H9 (cell line): ENCODE measurements at regions not wholly inside any gene's neighbourhood (a gene's known extent, or its start where the extent isn't known, plus 50 kb on each side); places are given as distances from the start of the nearest gene placed in this dataset.

ENCODE experiments used
- DNase-seq: peaks from one replicate; pipeline ENCODE4 v3.0.0-alpha.2; 2017
- H2AFZ ChIP-seq: one replicate; pipeline ENCODE4 v1.6.1; 2013; ENCODE audit warnings: mild to moderate bottlenecking, low read length, control low read depth, moderate library complexity
- H2AK5ac ChIP-seq: 2 replicates; pipeline ENCODE4 v1.6.1; 2013; ENCODE audit warnings: low read length, control low read depth, mixed read lengths; ENCODE audit not compliant: insufficient read length
- H2BK120ac ChIP-seq: one replicate; pipeline ENCODE4 v1.6.1; 2013; ENCODE audit warnings: low read depth, mild to moderate bottlenecking, low read length, control low read depth, inconsistent platforms; ENCODE audit not compliant: poor library complexity, severe bottlenecking
- H2BK12ac ChIP-seq: 2 replicates; pipeline ENCODE4 v1.6.1; 2013; ENCODE audit warnings: low read length, control low read depth, mixed read lengths, low read depth; ENCODE audit not compliant: insufficient read length
- H2BK15ac ChIP-seq: 2 replicates; pipeline ENCODE4 v1.6.1; 2013; ENCODE audit warnings: low read depth, low read length, control low read depth
- H2BK20ac ChIP-seq: one replicate; pipeline ENCODE4 v1.6.1; 2013; ENCODE audit warnings: low read depth, mild to moderate bottlenecking, low read length, control low read depth, inconsistent platforms; ENCODE audit not compliant: poor library complexity, severe bottlenecking
- H2BK5ac ChIP-seq: 2 replicates; pipeline ENCODE4 v1.6.1; 2013; ENCODE audit warnings: low read length, control low read depth, mixed read lengths; ENCODE audit not compliant: insufficient read length
- H3K14ac ChIP-seq: 2 replicates; pipeline ENCODE4 v1.6.1; 2013; ENCODE audit warnings: low read length, control low read depth; ENCODE audit not compliant: insufficient read depth
- H3K18ac ChIP-seq: 2 replicates; pipeline ENCODE4 v1.6.1; 2013; ENCODE audit warnings: low read depth, mild to moderate bottlenecking, mixed read lengths, low read length, control low read depth; ENCODE audit not compliant: insufficient read length
- H3K23ac ChIP-seq: 2 replicates; pipeline ENCODE4 v1.6.1; 2013; ENCODE audit warnings: low read length, control low read depth, mixed read lengths, low read depth; ENCODE audit not compliant: insufficient read length
- H3K23me2 ChIP-seq: 2 replicates; pipeline ENCODE4 v1.6.1; 2013; ENCODE audit warnings: low read depth, mild to moderate bottlenecking, mixed read lengths, low read length, control low read depth; ENCODE audit not compliant: insufficient read length, poor library complexity, severe bottlenecking
- H3K27ac ChIP-seq: 2 replicates; pipeline ENCODE4 v1.5.1; 2013; ENCODE audit warnings: low read length, control low read depth, mixed read lengths, low read depth; ENCODE audit not compliant: insufficient read length
- H3K27me3 ChIP-seq: 2 replicates; pipeline ENCODE4 v1.6.1; 2013; ENCODE audit warnings: low read length, control low read depth, inconsistent platforms; ENCODE audit not compliant: insufficient read depth
- H3K4ac ChIP-seq: 2 replicates; pipeline ENCODE4 v1.6.1; 2013; ENCODE audit warnings: low read depth, mild to moderate bottlenecking, control low read depth, inconsistent platforms, low read length, moderate library complexity
- H3K4me1 ChIP-seq: 2 replicates; pipeline ENCODE4 v1.6.1; 2013; ENCODE audit warnings: low read length, control low read depth, inconsistent platforms; ENCODE audit not compliant: insufficient read depth
- H3K4me2 ChIP-seq: 2 replicates; pipeline ENCODE4 v1.6.1; 2013; ENCODE audit warnings: low read length, control low read depth, mixed read lengths; ENCODE audit not compliant: insufficient read length, insufficient read depth
- H3K56ac ChIP-seq: 2 replicates; pipeline ENCODE4 v1.6.1; 2013; ENCODE audit warnings: low read depth, mild to moderate bottlenecking, mixed read lengths, low read length, control low read depth; ENCODE audit not compliant: insufficient read length
- H3K79me1 ChIP-seq: 2 replicates; pipeline ENCODE4 v1.6.1; 2013; ENCODE audit warnings: low read depth, mild to moderate bottlenecking, moderate library complexity, low read length, control low read depth, inconsistent platforms; ENCODE audit not compliant: insufficient read depth, poor library complexity, severe bottlenecking
- H3K79me2 ChIP-seq: 2 replicates; pipeline ENCODE4 v1.6.1; 2013; ENCODE audit warnings: low read length, control low read depth, inconsistent platforms; ENCODE audit not compliant: insufficient read depth
- H3K9ac ChIP-seq: 2 replicates; pipeline ENCODE4 v1.6.1; 2013; ENCODE audit warnings: low read length, control low read depth, mixed read lengths; ENCODE audit not compliant: insufficient read length; ENCODE audit errors: extremely low read depth
- H3K9me3 ChIP-seq: one replicate; pipeline ENCODE4 v1.6.1; 2013; ENCODE audit warnings: low read depth, low read length, inconsistent platforms; ENCODE audit not compliant: control insufficient read depth
- H3T11ph ChIP-seq: one replicate; pipeline ENCODE4 v1.6.1; 2013; ENCODE audit warnings: mild to moderate bottlenecking, low read length, control low read depth, inconsistent platforms
- H4K20me1 ChIP-seq: one replicate; pipeline ENCODE4 v1.6.1; 2013; ENCODE audit not compliant: control insufficient read depth, insufficient read length, insufficient read depth
- H4K5ac ChIP-seq: 2 replicates; pipeline ENCODE4 v1.6.1; 2013; ENCODE audit warnings: low read depth, mild to moderate bottlenecking, mixed read lengths, low read length, control low read depth; ENCODE audit not compliant: insufficient read length
- H4K8ac ChIP-seq: replicated peaks from 2 replicates; pipeline ENCODE4 v1.6.1; 2013; ENCODE audit warnings: low read length, control low read depth, mixed read lengths, low read depth; ENCODE audit not compliant: insufficient read length
- H4K91ac ChIP-seq: 2 replicates; pipeline ENCODE4 v1.6.1; 2013; ENCODE audit warnings: low read depth, mild to moderate bottlenecking, moderate library complexity, mixed read lengths, low read length, control low read depth; ENCODE audit not compliant: insufficient read length
- H3K27ac Mint-ChIP-seq, 3 experiments: 2 replicates in 2 of 3; 3 replicates in 1 of 3; pipeline ENCODE4 v1.8.0; 2020 to 2021; ENCODE audit warnings: mixed read lengths in 3 of 3, mild to moderate bottlenecking in 1 of 3, moderate library complexity in 1 of 3
- H3K27me3 Mint-ChIP-seq: 2 replicates; pipeline ENCODE4 v1.8.0; 2021; ENCODE audit warnings: low read depth, mild to moderate bottlenecking, moderate library complexity, mixed read lengths
- H3K36me3 Mint-ChIP-seq, 3 experiments: 2 replicates in 2 of 3; 3 replicates in 1 of 3; pipeline ENCODE4 v1.8.0; 2020 to 2021; ENCODE audit warnings: low read depth in 3 of 3, mixed read lengths in 3 of 3; ENCODE audit not compliant: insufficient read depth in 1 of 3
- H3K4me1 Mint-ChIP-seq, 2 experiments: 2 replicates each; pipeline ENCODE4 v1.8.0; 2020; ENCODE audit warnings: mixed read lengths in 2 of 2
- H3K4me3 Mint-ChIP-seq, 2 experiments: 2 replicates in 1 of 2; 3 replicates in 1 of 2; pipeline ENCODE4 v1.8.0; 2020 to 2021; ENCODE audit warnings: mild to moderate bottlenecking in 2 of 2, mixed read lengths in 2 of 2, moderate library complexity in 1 of 2
- H3K9me3 Mint-ChIP-seq, 2 experiments: 2 replicates in 1 of 2; 3 replicates in 1 of 2; pipeline ENCODE4 v1.8.0; 2020; ENCODE audit warnings: mild to moderate bottlenecking in 2 of 2, mixed read lengths in 2 of 2, moderate library complexity in 1 of 2
- WGBS: extraction: QIAGEN DNeasy Blood & Tissue Kit; methylation state at CpG from one replicate; pipeline ENCODE4 v1.1.7; 2013; ENCODE audit warnings: missing lambda C conversion rate, low lambda C conversion rate, mixed read lengths; ENCODE audit not compliant: insufficient read length; ENCODE audit errors: extremely low coverage; 5-methylcytosine and 5-hydroxymethylcytosine counted together
- TF ChIP-seq, protein P1 (sequence below): fragments of 200-600 bp; sonication (generic); conservative IDR thresholded peaks from 3 replicates; pipeline ENCODE4 v1.8.0; 2021; ENCODE audit warnings: antibody characterized with exemption, mild to moderate bottlenecking

DNA sequence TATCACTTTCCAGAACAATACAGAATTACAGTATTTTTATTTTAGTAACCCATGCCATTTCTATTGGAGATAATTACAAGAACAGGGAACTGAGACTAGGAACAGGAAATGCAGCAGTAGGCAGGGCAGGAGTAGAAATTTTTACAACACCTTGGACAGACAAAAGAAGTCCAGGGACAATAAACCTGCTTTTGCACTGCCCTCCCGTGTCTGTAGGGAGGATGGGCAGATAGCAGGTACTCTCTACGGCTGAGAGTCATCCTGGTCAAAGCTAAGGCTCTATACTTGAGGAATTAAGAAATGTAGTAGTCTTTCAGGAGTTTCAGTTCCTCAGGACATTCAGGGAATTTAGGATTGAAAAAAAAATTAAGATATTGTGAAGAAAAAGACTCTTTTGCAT lies 63.4 kb downstream of the VAX1 start:
- H3K23me2 ChIP-seq, result no peaks in the 10 kb centered on the region
- no peaks in the 10 kb centered on the region for H3K4me1 ChIP-seq
- no peak overlapping the region for H3K27ac ChIP-seq
- Mint-ChIP-seq H3K9me3 (peaks cover 0 to 5% of the 10 kb centered on the region in 2 experiments; a peak in 1 of 5 replicates), H3K4me3 (no peak overlapping the region), H3K27me3 (peaks cover 3% of the 10 kb centered on the region), H3K36me3 (no peaks in the 10 kb centered on the region), H3K4me1 (peaks cover 7% of the 10 kb centered on the region in 2 experiments; a peak in 3 of 4 replicates), H3K27ac (no peak overlapping the region)
- no CpG with 5 or more reads among the region's 2 CpGs for WGBS
- H2BK12ac ChIP-seq, result no peak overlapping the region
- H2BK5ac ChIP-seq, result no peak overlapping the region
- no peak overlapping the region for H3K4ac ChIP-seq
- TF ChIP-seq, protein P1, sequence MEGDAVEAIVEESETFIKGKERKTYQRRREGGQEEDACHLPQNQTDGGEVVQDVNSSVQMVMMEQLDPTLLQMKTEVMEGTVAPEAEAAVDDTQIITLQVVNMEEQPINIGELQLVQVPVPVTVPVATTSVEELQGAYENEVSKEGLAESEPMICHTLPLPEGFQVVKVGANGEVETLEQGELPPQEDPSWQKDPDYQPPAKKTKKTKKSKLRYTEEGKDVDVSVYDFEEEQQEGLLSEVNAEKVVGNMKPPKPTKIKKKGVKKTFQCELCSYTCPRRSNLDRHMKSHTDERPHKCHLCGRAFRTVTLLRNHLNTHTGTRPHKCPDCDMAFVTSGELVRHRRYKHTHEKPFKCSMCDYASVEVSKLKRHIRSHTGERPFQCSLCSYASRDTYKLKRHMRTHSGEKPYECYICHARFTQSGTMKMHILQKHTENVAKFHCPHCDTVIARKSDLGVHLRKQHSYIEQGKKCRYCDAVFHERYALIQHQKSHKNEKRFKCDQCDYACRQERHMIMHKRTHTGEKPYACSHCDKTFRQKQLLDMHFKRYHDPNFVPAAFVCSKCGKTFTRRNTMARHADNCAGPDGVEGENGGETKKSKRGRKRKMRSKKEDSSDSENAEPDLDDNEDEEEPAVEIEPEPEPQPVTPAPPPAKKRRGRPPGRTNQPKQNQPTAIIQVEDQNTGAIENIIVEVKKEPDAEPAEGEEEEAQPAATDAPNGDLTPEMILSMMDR, result peak; percentile 62
- H3K79me2 ChIP-seq, result no peaks in the 10 kb centered on the region
- H3K14ac ChIP-seq, result no peak overlapping the region
- H2AFZ ChIP-seq, result no peak overlapping the region
- H3K4me2 ChIP-seq, result no peak overlapping the region
- no peak overlapping the region for H2BK120ac ChIP-seq
- no peak overlapping the region for H2BK20ac ChIP-seq
- H4K8ac ChIP-seq, result no peak overlapping the region
- no peak overlapping the region for H2AK5ac ChIP-seq
- no peaks in the 10 kb centered on the region for H3K79me1 ChIP-seq
- no peak overlapping the region for H3K56ac ChIP-seq
- H3K27me3 ChIP-seq, result no peaks in the 10 kb centered on the region
- no peaks in the 10 kb centered on the region for H4K20me1 ChIP-seq
- no peak overlapping the region for H3K18ac ChIP-seq
- no peak overlapping the region for H3K9ac ChIP-seq
- no peak overlapping the region for H3K23ac ChIP-seq
- DNase-seq, result peak; percentile 33
- no peak overlapping the region for H3T11ph ChIP-seq
- H4K91ac ChIP-seq, result no peak overlapping the region
- H2BK15ac ChIP-seq, result no peak overlapping the region
- H4K5ac ChIP-seq, result no peak overlapping the region
- H3K9me3 ChIP-seq, result no peaks in the 10 kb centered on the region
